ENCODE measurements at regions not wholly inside any gene's neighbourhood (a gene's known extent, or its start where the extent isn't known, plus 50 kb on each side); places are given as distances from the start of the nearest gene placed in this dataset.
A peak's percentile ranks its signal among the peaks of the same experiment; 100 is the strongest.

GRCh38 chr12:87848248-87848868 is 180.8 kb downstream of the C12orf50 start:
- H3K36me3 ChIP-seq: no peaks in the 10 kb centered on the region
- intact Hi-C loops (cut with DNase I): no loop called here
- no peak overlapping the region for H3K4me3 ChIP-seq
- TF ChIP-seq POLR2A (IDR thresholded peaks at IDR 0.05): no peak
- peak in 3 of 4 experiments; percentile 46 to 84 (median 58) for TF ChIP-seq CTCF (IDR thresholded peaks at IDR 0.05)
- DNase-seq: no peak
- no peaks in the 10 kb centered on the region for H3K27me3 ChIP-seq
- 8 to 9% methylated on average over 2 of the region's 2 CpGs for WGBS, 2 donors
- no peak overlapping the region for H3K27ac ChIP-seq
- no peaks in the 10 kb centered on the region for H3K9me3 ChIP-seq
- no peaks in the 10 kb centered on the region for H3K4me1 ChIP-seq

- no peak overlapping the region for H3K4me3 ChIP-seq
- H3K27ac ChIP-seq: no peak overlapping the region
- no peaks in the 10 kb centered on the region for H3K27me3 ChIP-seq
- WGBS, 2 donors: 68 to 81% methylated on average over 4 of the region's 4 CpGs
- H3K4me1 ChIP-seq: no peaks in the 10 kb centered on the region
- intact Hi-C loops (cut with DNase I): no loop called here
- no peak for TF ChIP-seq CTCF (IDR thresholded peaks at IDR 0.05)
- no peak for TF ChIP-seq EP300 (IDR thresholded peaks at IDR 0.05)
- no peak for TF ChIP-seq POLR2A (IDR thresholded peaks at IDR 0.05)
- no peak for TF ChIP-seq POLR2AphosphoS5 (IDR thresholded peaks at IDR 0.05)
- H3K9me3 ChIP-seq: no peaks in the 10 kb centered on the region
- H3K36me3 ChIP-seq: no peaks in the 10 kb centered on the region
- no peak for DNase-seq
These were observed 182.1 kb downstream of the C12orf50 start for GRCh38 chr12:87847147-87847546.

GRCh38 chr12:87846045-87846444 is 183.2 kb downstream of the C12orf50 start:
- TF ChIP-seq EP300 (IDR thresholded peaks at IDR 0.05): no peak
- DNase-seq: no peak
- no peaks in the 10 kb centered on the region for H3K9me3 ChIP-seq
- H3K27me3 ChIP-seq: no peaks in the 10 kb centered on the region
- WGBS, 2 donors: 66 to 78% methylated on average over 2 of the region's 2 CpGs
- H3K36me3 ChIP-seq: no peaks in the 10 kb centered on the region
- no peak overlapping the region for H3K4me3 ChIP-seq
- H3K27ac ChIP-seq: no peak overlapping the region
- no peaks in the 10 kb centered on the region for H3K4me1 ChIP-seq
- intact Hi-C loops (cut with DNase I): no loop called here

GRCh38 chr12:87841935-87842334 is 187.3 kb downstream of the C12orf50 start:
- Histone ChIP-seq H3K4me3 (no peak overlapping the region), H3K27ac (no peak overlapping the region), H3K36me3 (no peaks in the 10 kb centered on the region), H3K9me3 (no peaks in the 10 kb centered on the region), H3K27me3 (no peaks in the 10 kb centered on the region), H3K4me1 (no peaks in the 10 kb centered on the region)
- no peak for TF ChIP-seq CTCF (IDR thresholded peaks at IDR 0.05)
- no peak for TF ChIP-seq EP300 (IDR thresholded peaks at IDR 0.05)
- no peak for TF ChIP-seq POLR2AphosphoS5 (IDR thresholded peaks at IDR 0.05)
- no peak for TF ChIP-seq POLR2A (IDR thresholded peaks at IDR 0.05)
- DNase-seq: no peak
- intact Hi-C loops (cut with DNase I): no loop called here

- DNase-seq: no peak
- no peak overlapping the region for H3K27ac ChIP-seq
- H3K4me1 ChIP-seq: no peaks in the 10 kb centered on the region
- intact Hi-C loops (cut with DNase I): no loop called here
- H3K9me3 ChIP-seq: no peaks in the 10 kb centered on the region
- no peaks in the 10 kb centered on the region for H3K36me3 ChIP-seq
- TF ChIP-seq POLR2A (IDR thresholded peaks at IDR 0.05) (no peak), POLR2AphosphoS5 (IDR thresholded peaks at IDR 0.05) (no peak), EP300 (IDR thresholded peaks at IDR 0.05) (no peak), CTCF (IDR thresholded peaks at IDR 0.05) (no peak)
- H3K27me3 ChIP-seq: no peaks in the 10 kb centered on the region
- H3K4me3 ChIP-seq: no peak overlapping the region
These were observed 193.0 kb downstream of the C12orf50 start for GRCh38 chr12:87836190-87836589.
